ENCODE measurements at regions not wholly inside any gene's neighbourhood (a gene's known extent, or its start where the extent isn't known, plus 50 kb on each side); places are given as distances from the start of the nearest gene placed in this dataset.

DNA sequence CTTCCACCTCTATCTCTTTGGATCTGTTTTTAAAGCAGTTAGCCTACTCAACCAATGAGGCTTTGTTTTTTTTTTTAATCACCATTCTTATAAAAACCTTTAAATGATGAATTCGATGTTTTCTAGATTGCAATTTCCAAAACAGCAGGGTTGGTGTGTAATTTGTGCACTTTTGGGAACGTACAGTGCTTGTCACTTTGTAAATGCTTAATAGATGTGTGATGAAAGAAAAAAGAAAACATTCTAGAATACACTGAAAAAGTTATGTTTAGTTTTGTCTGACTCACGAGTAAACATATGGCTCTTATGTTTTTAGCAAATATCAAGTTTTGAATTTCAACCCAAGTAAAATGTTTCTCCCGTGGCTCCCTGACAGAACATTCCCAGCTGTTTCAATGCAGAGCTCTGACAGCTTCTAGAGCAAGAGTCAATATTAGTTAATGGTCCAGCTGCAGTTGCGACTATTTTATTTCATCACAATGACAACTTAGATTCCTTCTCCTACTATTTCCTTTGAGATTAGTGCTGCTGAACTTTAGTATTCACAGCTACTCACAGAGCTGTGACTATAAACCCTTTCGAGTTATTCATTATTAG is 362.5 kb upstream of the ADAMTS5 start (continued):
- TF ChIP-seq, protein P1, sequence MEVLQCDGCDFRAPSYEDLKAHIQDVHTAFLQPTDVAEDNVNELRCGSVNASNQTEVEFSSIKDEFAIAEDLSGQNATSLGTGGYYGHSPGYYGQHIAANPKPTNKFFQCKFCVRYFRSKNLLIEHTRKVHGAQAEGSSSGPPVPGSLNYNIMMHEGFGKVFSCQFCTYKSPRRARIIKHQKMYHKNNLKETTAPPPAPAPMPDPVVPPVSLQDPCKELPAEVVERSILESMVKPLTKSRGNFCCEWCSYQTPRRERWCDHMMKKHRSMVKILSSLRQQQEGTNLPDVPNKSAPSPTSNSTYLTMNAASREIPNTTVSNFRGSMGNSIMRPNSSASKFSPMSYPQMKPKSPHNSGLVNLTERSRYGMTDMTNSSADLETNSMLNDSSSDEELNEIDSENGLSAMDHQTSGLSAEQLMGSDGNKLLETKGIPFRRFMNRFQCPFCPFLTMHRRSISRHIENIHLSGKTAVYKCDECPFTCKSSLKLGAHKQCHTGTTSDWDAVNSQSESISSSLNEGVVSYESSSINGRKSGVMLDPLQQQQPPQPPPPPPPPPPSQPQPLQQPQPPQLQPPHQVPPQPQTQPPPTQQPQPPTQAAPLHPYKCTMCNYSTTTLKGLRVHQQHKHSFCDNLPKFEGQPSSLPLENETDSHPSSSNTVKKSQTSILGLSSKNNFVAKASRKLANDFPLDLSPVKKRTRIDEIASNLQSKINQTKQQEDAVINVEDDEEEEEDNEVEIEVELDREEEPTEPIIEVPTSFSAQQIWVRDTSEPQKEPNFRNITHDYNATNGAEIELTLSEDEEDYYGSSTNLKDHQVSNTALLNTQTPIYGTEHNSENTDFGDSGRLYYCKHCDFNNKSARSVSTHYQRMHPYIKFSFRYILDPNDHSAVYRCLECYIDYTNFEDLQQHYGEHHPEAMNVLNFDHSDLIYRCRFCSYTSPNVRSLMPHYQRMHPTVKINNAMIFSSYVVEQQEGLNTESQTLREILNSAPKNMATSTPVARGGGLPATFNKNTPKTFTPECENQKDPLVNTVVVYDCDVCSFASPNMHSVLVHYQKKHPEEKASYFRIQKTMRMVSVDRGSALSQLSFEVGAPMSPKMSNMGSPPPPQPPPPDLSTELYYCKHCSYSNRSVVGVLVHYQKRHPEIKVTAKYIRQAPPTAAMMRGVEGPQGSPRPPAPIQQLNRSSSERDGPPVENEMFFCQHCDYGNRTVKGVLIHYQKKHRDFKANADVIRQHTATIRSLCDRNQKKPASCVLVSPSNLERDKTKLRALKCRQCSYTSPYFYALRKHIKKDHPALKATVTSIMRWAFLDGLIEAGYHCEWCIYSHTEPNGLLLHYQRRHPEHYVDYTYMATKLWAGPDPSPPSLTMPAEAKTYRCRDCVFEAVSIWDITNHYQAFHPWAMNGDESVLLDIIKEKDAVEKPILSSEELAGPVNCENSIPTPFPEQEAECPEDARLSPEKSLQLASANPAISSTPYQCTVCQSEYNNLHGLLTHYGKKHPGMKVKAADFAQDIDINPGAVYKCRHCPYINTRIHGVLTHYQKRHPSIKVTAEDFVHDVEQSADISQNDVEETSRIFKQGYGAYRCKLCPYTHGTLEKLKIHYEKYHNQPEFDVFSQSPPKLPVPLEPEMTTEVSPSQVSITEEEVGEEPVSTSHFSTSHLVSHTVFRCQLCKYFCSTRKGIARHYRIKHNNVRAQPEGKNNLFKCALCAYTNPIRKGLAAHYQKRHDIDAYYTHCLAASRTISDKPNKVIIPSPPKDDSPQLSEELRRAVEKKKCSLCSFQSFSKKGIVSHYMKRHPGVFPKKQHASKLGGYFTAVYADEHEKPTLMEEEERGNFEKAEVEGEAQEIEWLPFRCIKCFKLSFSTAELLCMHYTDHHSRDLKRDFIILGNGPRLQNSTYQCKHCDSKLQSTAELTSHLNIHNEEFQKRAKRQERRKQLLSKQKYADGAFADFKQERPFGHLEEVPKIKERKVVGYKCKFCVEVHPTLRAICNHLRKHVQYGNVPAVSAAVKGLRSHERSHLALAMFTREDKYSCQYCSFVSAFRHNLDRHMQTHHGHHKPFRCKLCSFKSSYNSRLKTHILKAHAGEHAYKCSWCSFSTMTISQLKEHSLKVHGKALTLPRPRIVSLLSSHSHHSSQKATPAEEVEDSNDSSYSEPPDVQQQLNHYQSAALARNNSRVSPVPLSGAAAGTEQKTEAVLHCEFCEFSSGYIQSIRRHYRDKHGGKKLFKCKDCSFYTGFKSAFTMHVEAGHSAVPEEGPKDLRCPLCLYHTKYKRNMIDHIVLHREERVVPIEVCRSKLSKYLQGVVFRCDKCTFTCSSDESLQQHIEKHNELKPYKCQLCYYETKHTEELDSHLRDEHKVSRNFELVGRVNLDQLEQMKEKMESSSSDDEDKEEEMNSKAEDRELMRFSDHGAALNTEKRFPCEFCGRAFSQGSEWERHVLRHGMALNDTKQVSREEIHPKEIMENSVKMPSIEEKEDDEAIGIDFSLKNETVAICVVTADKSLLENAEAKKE (CRISPR knock-in tag; IDR thresholded peaks at IDR 0.05), result no peak
- no peak for TF ChIP-seq ZNF331 (CRISPR knock-in tag; IDR thresholded peaks at IDR 0.05; ENCODE audit: low read depth)
- TF ChIP-seq, protein P2, sequence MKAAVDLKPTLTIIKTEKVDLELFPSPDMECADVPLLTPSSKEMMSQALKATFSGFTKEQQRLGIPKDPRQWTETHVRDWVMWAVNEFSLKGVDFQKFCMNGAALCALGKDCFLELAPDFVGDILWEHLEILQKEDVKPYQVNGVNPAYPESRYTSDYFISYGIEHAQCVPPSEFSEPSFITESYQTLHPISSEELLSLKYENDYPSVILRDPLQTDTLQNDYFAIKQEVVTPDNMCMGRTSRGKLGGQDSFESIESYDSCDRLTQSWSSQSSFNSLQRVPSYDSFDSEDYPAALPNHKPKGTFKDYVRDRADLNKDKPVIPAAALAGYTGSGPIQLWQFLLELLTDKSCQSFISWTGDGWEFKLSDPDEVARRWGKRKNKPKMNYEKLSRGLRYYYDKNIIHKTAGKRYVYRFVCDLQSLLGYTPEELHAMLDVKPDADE (IDR thresholded peaks at IDR 0.05), result no peak
- TF ChIP-seq NANOG (IDR thresholded peaks at IDR 0.05; ENCODE audit: borderline replicate concordance), result no peak
- TF ChIP-seq ZNF114 (CRISPR knock-in tag; IDR thresholded peaks at IDR 0.05), result no peak
- TF ChIP-seq, protein P3, sequence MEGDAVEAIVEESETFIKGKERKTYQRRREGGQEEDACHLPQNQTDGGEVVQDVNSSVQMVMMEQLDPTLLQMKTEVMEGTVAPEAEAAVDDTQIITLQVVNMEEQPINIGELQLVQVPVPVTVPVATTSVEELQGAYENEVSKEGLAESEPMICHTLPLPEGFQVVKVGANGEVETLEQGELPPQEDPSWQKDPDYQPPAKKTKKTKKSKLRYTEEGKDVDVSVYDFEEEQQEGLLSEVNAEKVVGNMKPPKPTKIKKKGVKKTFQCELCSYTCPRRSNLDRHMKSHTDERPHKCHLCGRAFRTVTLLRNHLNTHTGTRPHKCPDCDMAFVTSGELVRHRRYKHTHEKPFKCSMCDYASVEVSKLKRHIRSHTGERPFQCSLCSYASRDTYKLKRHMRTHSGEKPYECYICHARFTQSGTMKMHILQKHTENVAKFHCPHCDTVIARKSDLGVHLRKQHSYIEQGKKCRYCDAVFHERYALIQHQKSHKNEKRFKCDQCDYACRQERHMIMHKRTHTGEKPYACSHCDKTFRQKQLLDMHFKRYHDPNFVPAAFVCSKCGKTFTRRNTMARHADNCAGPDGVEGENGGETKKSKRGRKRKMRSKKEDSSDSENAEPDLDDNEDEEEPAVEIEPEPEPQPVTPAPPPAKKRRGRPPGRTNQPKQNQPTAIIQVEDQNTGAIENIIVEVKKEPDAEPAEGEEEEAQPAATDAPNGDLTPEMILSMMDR (conservative IDR thresholded peaks at IDR 0.05; ENCODE audit: low read depth in 2 of 2), result no peak
- TF ChIP-seq STAT1 (IDR thresholded peaks at IDR 0.05; ENCODE audit: unreplicated experiment), result no peak
- no peak for TF ChIP-seq JUNB (IDR thresholded peaks at IDR 0.05; ENCODE audit: unreplicated experiment)
- no peak for TF ChIP-seq POLR2AphosphoS5 (IDR thresholded peaks at IDR 0.05; ENCODE audit: low read depth)
- no peak for TF ChIP-seq EZH2phosphoT487 (IDR thresholded peaks at IDR 0.05; ENCODE audit: unreplicated experiment)

All from GM23338 (cell line).